Progenitor cell of endocrine pancreas (in vitro differentiated cells): ENCODE measurements at regions not wholly inside any gene's neighbourhood (a gene's known extent, or its start where the extent isn't known, plus 50 kb on each side); places are given as distances from the start of the nearest gene placed in this dataset.

Source experiments
- DNase-seq: peaks from one replicate; pipeline ENCODE4 v3.0.0; 2021; ENCODE audit warnings: low spot score; ENCODE audit not compliant: unreplicated experiment
- H3K27ac Mint-ChIP-seq: 2 replicates; pipeline ENCODE4 v1.8.0; 2021; ENCODE audit warnings: mild to moderate bottlenecking, moderate library complexity, mixed read lengths
- H3K27me3 Mint-ChIP-seq: 2 replicates; pipeline ENCODE4 v1.8.0; 2021; ENCODE audit warnings: mixed read lengths
- H3K36me3 Mint-ChIP-seq: 2 replicates; pipeline ENCODE4 v1.8.0; 2022; ENCODE audit warnings: mixed read lengths; ENCODE audit not compliant: insufficient read depth
- H3K4me1 Mint-ChIP-seq: 2 replicates; pipeline ENCODE4 v1.8.0; 2021; ENCODE audit warnings: low read depth, mixed read lengths
- H3K4me3 Mint-ChIP-seq: 2 replicates; pipeline ENCODE4 v1.8.0; 2021; ENCODE audit warnings: low read depth, mild to moderate bottlenecking, moderate library complexity, mixed read lengths
- H3K9me3 Mint-ChIP-seq: 2 replicates; pipeline ENCODE4 v1.8.0; 2021; ENCODE audit warnings: low read depth, mixed read lengths
- TF ChIP-seq, protein P1 (sequence below): fragments of 200-600 bp; sonication (generic); IDR thresholded peaks from one replicate; pipeline ENCODE4 v1.5.0; 2021; ENCODE audit warnings: antibody characterized with exemption, mild to moderate bottlenecking; ENCODE audit not compliant: unreplicated experiment

DNA sequence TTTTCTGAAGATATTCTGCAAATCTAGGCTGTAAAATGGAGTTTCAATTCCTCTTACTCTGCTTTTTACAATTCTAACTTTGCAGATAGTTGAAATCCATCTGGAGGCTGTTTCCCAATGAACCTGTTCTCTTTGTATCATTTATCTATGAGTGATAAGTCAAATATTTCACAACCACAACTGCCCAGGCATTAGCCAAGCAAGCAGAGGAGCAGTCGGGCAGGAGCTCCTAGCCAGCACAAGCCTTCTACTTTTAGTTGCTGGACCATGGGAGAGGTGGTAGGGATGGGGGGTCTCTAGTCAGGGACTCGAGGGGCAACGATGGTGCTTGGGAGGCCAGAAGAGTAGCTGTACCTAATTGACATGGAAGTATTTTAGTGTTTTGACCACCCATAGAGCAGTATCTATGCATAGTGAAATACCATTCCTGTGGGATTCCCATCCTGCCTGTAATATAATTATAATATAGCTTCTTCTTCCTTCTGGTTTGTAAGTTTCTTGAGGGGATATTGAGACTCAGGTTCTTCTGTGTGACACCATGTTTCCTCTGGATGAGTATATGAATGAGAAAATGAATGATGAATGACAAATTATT, 353.5 kb upstream of the IL12A start:
- no peaks in the 10 kb centered on the region for H3K36me3 Mint-ChIP-seq
- no peak for DNase-seq
- TF ChIP-seq, protein P1, sequence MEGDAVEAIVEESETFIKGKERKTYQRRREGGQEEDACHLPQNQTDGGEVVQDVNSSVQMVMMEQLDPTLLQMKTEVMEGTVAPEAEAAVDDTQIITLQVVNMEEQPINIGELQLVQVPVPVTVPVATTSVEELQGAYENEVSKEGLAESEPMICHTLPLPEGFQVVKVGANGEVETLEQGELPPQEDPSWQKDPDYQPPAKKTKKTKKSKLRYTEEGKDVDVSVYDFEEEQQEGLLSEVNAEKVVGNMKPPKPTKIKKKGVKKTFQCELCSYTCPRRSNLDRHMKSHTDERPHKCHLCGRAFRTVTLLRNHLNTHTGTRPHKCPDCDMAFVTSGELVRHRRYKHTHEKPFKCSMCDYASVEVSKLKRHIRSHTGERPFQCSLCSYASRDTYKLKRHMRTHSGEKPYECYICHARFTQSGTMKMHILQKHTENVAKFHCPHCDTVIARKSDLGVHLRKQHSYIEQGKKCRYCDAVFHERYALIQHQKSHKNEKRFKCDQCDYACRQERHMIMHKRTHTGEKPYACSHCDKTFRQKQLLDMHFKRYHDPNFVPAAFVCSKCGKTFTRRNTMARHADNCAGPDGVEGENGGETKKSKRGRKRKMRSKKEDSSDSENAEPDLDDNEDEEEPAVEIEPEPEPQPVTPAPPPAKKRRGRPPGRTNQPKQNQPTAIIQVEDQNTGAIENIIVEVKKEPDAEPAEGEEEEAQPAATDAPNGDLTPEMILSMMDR = no peak
- H3K4me3 Mint-ChIP-seq = no peak overlapping the region
- H3K27ac Mint-ChIP-seq = no peak overlapping the region
- H3K27me3 Mint-ChIP-seq = no peaks in the 10 kb centered on the region
- H3K4me1 Mint-ChIP-seq = peaks cover 10% of the 10 kb centered on the region
- H3K9me3 Mint-ChIP-seq = no peaks in the 10 kb centered on the region

DNA sequence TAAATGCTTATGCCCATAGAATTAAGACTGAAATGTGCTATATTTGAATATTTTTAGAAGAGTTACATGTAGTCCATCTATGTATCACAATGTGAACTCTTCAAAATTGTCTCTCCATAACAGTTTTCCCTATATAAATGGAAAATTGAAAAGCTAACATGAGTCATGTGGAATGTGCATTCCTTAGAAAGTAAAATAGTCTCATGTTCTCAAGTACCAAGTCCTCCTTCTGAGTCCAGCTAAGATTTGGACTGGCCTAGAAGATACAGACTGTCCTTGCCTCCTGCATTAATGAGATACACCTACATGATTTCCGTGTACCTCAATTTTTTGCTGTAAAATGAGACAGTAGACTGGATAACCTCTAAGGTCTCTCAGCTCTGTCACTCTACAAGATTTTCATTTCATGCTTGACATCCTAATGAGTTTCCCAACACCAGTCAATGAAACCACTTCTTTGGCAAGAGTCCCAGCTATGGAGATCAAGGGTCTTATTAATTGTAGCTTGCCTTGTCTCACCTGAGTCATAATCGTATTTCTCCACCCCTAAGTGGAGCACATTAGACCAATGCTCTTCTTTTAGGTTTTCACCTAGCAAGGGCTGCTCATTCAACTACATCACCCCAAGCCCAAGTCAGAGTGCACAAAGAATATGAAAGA, 350.6 kb upstream of the IL12A start:
- Mint-ChIP-seq H3K27ac (no peak overlapping the region), H3K36me3 (no peaks in the 10 kb centered on the region), H3K27me3 (peaks cover 3% of the 10 kb centered on the region), H3K4me3 (no peak overlapping the region), H3K9me3 (no peaks in the 10 kb centered on the region), H3K4me1 (peaks cover 11% of the 10 kb centered on the region)
- no peak for DNase-seq
- TF ChIP-seq, protein P1 = no peak

GRCh38 chr3:159640225-159640624, 348.4 kb upstream of the IL12A start:
- Mint-ChIP-seq H3K36me3 (no peaks in the 10 kb centered on the region), H3K27ac (no peak overlapping the region), H3K27me3 (peaks cover 3% of the 10 kb centered on the region), H3K4me3 (no peak overlapping the region), H3K4me1 (peaks cover 1% of the 10 kb centered on the region), H3K9me3 (no peaks in the 10 kb centered on the region)
- TF ChIP-seq, protein P1 = no peak
- DNase-seq = no peak

DNA sequence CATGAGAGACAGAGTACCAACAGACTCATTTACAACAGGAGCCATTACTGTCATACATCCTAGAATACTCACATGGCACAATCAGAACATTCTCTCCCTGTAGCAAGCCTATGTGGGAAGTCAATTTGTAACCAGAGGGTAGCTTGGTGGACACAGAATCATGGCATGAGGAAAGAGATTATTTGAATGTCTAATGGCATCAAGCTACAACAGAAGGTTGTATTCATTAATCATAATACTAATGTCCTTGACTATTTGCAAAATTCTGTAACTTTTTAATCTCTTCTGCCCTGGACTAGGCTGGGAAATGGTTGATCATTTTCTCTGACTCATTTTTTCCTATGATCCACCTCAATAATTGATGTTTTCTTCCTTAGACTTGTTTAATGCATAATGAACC, 345.2 kb upstream of the IL12A start:
- no peak overlapping the region for H3K4me3 Mint-ChIP-seq
- H3K27me3 Mint-ChIP-seq = peaks cover 6% of the 10 kb centered on the region
- no peaks in the 10 kb centered on the region for H3K36me3 Mint-ChIP-seq
- H3K27ac Mint-ChIP-seq = no peak overlapping the region
- H3K4me1 Mint-ChIP-seq = peaks cover 1% of the 10 kb centered on the region
- DNase-seq = no peak
- TF ChIP-seq, protein P1 = no peak
- H3K9me3 Mint-ChIP-seq = no peaks in the 10 kb centered on the region

DNA sequence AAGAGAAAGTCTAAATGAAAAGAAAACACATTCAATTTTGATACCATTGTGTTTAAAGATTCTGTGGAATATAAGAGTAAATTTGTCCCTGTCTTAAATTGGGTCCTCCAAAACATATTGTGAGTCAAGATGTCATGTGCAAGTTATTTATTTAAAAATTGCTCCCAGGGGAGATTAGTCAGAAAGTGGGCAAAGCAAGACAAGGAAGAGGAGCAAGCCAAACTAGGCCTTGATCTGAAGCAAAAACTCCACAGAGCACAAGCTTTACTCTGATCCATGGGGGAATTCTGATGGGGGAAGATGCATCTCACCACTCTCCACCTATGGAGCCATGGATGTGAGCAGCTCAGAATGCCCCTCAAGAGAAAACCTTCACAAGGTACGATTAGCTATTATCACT, 342.8 kb upstream of the IL12A start:
- TF ChIP-seq, protein P1 = no peak
- Mint-ChIP-seq H3K36me3 (no peaks in the 10 kb centered on the region), H3K27ac (no peak overlapping the region), H3K4me3 (no peak overlapping the region), H3K27me3 (peaks cover 6% of the 10 kb centered on the region), H3K9me3 (no peaks in the 10 kb centered on the region), H3K4me1 (no peaks in the 10 kb centered on the region)
- no peak for DNase-seq
